ENCODE measurements at regions not wholly inside any gene's neighbourhood (a gene's known extent, or its start where the extent isn't known, plus 50 kb on each side); places are given as distances from the start of the nearest gene placed in this dataset.

- no peak for DNase-seq
These were observed 476.9 kb downstream of the TCERG1L start for GRCh38 chr10:130834573-130834972.

- DNase-seq: no peak
These were observed 476.5 kb downstream of the TCERG1L start for GRCh38 chr10:130835068-130835467.

GRCh38 chr10:130836344-130836743 lies 475.2 kb downstream of the TCERG1L start:
- DNase-seq: no peak

- no peak for DNase-seq
These were observed 468.4 kb downstream of the TCERG1L start for GRCh38 chr10:130843051-130843653.

- no peak for DNase-seq
These were observed 467.2 kb downstream of the TCERG1L start for GRCh38 chr10:130844310-130844709.

GRCh38 chr10:130847170-130847569 lies 464.4 kb downstream of the TCERG1L start:
- DNase-seq: no peak

- no peak for DNase-seq
These were observed 462.7 kb downstream of the TCERG1L start for GRCh38 chr10:130848855-130849254.

- DNase-seq: no peak
These were observed 457.4 kb downstream of the TCERG1L start for GRCh38 chr10:130854151-130854550.

GRCh38 chr10:130857631-130858295 lies 453.8 kb downstream of the TCERG1L start:
- no peak for DNase-seq

- no peak for DNase-seq
These were observed 452.9 kb downstream of the TCERG1L start for GRCh38 chr10:130858626-130859025.

- no peak for DNase-seq
These were observed 452.1 kb downstream of the TCERG1L start for GRCh38 chr10:130859427-130859826.

- no peak for DNase-seq
These were observed 449.4 kb downstream of the TCERG1L start for GRCh38 chr10:130862122-130862521.

- no peak for DNase-seq
These were observed 448.9 kb downstream of the TCERG1L start for GRCh38 chr10:130862626-130863025.

- no peak for DNase-seq
These were observed 448.5 kb downstream of the TCERG1L start for GRCh38 chr10:130863044-130863443.

- DNase-seq: no peak
These were observed 446.3 kb downstream of the TCERG1L start for GRCh38 chr10:130864961-130865818.

GRCh38 chr10:130866857-130867256 lies 444.7 kb downstream of the TCERG1L start:
- DNase-seq: no peak

- DNase-seq: no peak
These were observed 443.9 kb downstream of the TCERG1L start for GRCh38 chr10:130867446-130868194.

- no peak for DNase-seq
These were observed 442.2 kb downstream of the TCERG1L start for GRCh38 chr10:130869179-130869841.

- DNase-seq: no peak
These were observed 440.1 kb downstream of the TCERG1L start for GRCh38 chr10:130871406-130871805.

- no peak for DNase-seq
These were observed 437.9 kb downstream of the TCERG1L start for GRCh38 chr10:130873636-130874035.

- DNase-seq: no peak
These were observed 436.4 kb downstream of the TCERG1L start for GRCh38 chr10:130875116-130875515.

GRCh38 chr10:130875897-130876472 lies 435.5 kb downstream of the TCERG1L start:
- DNase-seq: no peak
